ENCODE measurements at regions not wholly inside any gene's neighbourhood (a gene's known extent, or its start where the extent isn't known, plus 50 kb on each side); places are given as distances from the start of the nearest gene placed in this dataset.

DNA sequence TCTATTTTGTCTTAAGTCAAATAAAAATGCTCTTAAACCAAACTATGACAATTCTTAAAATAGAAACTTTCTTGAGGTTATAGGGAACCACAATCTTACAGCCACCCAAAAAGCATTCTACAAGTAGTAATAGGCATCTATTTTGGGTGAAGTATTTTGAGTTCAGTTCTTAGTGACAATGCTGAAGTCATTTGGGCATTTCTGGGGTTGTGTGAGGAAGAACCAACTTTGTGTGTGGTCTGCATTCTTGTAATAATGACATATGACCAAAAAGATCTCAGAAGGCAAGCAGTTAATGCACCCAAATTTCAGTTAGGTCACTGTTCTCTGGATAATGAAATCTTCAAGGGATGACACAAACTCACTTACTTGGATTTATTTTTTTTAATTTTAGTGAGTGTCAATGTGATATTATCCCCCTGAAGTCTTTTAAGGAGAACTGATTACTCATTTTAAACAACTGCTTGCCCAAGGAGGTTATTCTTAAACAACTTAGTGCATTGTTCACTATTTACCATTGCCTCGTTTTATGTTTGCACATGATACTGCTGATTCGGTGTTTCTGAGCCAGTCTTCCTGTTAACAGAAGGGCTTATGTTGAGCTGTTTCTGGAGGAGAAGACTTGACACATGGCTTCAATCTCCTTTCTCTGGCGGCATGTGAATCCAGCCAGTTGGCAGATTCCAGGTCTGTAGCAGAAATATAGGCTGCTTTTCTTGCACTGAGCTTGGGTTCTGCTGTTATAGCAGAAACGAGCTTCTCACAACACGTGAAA, 618.9 kb downstream of the BCKDHB start:
- no peak for DNase-seq (ENCODE audit: low read depth)

DNA sequence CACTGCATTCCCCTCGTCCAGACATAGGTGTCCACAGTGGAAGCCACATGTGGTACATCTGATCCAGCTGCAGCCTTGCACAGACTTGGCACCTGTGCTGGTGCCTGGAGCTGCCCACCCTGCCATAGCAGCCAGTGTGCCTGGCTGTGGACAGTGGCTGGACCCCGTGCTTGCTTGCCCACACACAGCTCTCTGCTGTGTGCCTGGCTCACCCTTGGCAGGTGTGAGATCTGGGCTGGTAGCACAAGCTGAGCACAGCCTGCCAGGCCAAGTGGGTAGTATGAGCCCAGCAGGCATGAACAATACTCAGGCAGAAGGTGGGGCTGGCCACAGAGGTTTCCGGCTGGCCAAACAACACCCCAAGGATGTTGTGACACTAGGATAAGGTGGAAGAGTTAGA, 614.4 kb downstream of the BCKDHB start:
- no peak for DNase-seq (ENCODE audit: low read depth)

DNA sequence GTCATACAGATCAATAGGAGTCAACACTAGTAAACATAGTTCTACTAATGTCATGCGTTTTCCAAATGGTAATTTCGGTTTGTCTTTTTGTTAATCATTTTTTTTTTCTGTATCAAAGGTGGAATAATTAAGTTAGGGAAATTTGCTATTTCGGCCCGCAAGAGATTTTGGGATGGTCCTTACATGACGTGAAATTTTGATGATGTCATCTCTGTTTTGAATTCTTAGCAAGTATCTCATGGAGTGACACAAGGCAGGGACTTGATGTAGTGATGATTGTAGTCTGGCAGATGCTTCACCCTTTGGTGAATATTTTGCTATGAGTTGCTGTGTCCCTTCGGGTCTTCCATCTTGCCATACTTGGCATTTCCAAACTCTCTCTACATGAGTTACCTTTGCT, 608.0 kb downstream of the BCKDHB start:
- DNase-seq (ENCODE audit: low read depth) = no peak

DNA sequence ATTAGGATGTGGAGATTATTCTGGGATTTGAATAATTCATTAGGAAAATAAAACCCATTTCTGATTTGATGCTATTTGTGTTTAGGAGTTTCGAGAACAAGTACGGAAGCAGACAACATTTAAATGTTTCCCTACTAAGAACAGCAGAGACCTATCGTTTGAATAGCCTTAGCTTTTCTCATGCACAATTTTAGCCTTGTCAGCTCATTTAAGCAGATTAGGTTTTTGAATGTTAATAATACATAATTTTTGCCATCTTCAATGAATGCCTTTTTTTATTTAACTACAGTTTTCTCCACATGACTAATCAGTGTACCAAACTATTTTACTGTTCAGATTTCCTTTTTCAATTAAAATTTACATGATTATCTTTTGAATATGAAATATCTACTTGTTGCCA, 592.0 kb downstream of the BCKDHB start:
- no peak for DNase-seq (ENCODE audit: low read depth)

DNA sequence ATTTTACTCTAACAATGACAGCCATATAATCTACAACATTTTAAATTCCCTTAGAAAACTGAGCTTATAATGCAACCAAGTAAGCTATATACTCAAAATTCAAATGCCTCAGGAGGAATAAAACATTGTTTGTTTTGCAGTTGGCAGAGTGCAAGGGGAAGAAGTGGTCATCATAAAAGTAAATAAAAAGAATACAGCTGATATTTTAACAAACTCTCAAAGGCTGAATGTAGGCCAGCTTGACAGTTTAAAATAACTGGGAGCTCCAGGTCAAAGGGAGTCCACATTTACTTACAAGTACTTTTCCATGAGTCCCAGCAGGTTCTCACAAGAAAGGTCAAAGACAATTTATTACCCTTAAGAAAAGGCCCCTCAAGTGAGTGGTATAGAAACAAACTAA, 589.8 kb downstream of the BCKDHB start:
- no peak for DNase-seq (ENCODE audit: low read depth)

DNA sequence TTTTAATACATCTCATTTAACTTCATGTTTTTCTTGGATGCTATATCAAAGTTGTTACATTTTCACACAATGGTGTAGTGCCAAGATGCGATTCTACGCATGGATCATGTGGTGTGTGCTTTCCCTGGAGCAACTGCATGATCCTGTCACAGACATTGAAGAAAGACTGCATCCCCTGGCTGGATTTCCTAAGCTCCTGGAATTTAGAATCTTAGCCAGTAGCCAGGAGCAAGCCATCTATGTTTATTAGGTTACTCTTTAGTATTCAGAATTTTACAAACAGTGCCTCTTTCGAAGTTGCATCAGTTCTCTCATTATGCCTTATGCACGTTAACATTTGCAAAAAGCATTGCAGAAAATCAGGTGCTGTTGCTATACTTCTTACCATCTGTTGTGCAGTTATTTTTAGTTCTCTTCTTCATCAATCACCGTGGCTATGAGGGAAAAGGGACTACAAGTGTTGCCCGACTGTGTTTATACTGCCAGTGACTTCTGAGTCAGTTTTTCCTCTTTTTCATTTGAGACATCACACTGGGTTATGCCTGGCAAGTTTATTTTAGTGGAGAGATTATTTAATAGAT, 584.2 kb downstream of the BCKDHB start:
- no peak for DNase-seq (ENCODE audit: low read depth)

DNA sequence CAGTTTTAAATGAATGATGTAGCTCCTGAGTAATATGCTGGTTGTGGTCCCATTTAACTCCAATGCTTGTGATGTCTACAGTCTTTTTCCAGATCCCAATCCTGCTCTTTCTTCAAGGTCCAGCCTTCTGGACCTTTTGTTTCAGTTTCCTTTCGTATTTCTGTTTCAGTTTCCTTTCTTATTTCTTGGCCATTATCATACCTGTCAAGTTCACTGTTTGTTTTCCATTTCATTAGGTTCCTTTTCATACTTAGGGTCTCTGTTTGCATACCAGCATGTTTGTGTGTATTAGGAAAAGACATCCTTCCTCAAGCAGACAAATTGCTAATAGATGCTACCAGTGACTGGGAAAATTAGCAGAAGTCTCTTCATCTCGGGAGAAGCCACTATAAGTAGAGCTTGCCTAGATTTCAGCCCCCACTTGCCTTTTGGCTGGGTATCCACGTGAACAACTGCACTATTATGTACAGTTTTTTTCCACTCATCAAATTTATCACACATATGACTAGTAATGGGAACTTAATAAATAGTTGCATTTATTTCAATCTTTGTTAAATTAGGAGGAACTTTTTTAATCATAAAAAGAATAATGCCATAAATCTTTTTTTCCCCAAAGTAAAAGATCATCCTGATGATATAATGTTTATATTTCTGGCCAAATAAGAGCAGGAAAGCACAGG, 583.4 kb downstream of the BCKDHB start:
- DNase-seq (ENCODE audit: low read depth) = no peak

DNA sequence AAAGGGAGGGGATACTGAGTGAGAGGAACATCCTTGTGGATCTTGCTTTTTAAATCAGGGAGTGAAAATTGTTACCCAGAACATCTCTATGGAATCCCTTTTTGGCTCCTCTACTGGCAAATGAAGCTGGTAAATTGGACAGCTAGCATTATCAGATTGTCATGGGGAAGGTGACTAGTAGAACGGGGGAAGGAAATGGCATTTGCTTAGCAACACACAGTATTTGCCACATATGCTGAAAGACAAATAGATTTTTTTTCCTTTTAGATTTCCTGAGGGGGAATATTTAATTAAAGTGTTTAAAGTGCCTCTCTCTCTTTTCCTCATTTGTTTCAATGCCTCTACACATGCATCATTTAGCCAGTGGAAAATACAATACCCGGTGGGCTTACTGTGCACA, 573.5 kb downstream of the BCKDHB start:
- no peak for DNase-seq (ENCODE audit: low read depth)

DNA sequence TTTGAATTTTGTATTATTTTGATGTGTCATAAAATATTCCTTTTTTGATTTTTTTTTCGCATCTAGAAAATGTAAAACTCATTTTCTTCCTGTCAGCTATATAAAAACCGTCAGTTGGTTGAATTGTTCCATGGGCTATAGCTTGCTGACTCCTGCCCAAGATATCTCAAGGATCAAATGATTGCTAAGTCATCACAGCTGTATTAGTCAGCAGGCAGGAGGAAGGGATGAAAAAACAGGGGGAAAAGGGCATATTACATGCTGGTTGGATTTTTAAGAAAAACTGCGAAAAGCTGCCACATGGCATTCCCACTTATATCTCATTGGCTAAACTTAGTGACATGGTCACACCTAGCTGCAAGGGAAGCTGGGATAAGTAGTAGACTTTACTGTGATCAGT, 569.9 kb downstream of the BCKDHB start:
- no peak for DNase-seq (ENCODE audit: low read depth)

DNA sequence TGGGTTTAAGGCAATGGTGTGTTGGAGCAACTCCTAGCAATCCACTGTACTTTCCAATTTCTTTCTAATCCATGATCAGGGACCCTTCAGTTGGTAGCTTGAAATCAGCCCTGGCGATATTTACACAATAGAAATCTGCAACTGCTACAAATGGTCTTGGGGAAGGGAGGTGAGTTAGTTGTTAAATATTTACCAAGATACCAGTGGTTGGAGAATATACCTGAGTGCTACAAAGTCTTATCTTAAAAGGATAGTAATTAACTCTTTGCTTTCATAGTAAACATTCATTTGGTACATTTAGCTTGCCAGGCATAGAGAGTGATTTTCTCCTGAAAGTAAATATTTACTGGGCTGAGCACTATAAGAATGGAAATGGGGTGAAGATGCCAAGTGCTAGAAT, 568.2 kb downstream of the BCKDHB start:
- no peak for DNase-seq (ENCODE audit: low read depth)

DNA sequence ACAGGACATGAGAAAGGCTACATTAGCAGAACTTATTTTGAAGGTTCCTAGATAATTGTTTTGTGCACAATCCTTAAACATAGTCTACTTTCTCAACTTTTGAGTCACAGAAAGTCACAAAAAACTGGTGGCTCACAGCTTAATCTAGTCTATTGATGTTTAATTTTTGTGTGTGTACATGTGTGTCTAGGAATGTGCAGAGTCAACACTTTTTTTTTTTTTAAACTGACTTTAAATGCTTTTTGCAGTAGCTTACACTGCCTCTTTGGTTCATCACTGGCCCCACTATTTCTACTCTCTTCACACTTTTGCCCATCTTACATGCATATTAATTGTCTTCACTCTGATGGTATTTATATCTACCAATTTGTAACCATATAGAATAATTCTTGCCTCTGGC, 566.9 kb downstream of the BCKDHB start:
- DNase-seq (ENCODE audit: low read depth) = no peak

DNA sequence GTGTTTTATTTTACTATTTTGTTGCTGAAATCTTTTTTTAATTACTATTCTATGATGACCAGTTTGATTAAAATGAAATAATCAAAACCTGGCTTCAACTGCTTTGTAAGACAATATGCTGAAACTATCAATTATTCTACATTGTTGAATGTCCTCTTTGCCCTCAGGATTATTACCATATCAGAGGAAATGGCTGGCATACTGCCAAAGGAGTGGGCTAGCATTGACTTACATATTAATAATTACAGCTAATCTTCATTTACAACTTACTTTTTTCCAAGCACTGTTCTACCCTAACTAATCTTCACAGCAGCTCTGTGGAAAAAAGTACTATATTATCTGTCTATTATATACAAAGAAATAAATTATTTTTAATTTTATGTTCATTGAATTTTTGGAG, 560.5 kb downstream of the BCKDHB start:
- no peak for DNase-seq (ENCODE audit: low read depth)

DNA sequence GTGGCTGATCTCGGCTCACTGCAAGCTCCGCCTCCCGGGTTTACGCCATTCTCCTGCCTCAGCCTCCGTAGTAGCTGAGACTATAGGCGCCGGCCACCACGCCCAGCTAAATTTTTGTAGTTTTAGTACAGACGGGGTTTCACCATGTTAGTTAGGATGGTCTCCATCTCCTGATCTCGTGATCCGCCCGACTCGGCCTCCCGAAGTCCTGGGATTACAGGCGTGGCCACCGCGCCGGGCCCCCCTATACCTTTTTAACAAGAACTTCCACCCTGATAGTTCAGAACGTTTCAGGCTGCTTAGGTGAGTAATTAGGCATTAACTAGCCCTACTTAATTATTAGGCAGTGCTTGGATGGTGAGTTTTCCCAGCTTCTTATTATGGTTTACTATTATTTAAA, 552.5 kb downstream of the BCKDHB start:
- DNase-seq (ENCODE audit: low read depth) = no peak

DNA sequence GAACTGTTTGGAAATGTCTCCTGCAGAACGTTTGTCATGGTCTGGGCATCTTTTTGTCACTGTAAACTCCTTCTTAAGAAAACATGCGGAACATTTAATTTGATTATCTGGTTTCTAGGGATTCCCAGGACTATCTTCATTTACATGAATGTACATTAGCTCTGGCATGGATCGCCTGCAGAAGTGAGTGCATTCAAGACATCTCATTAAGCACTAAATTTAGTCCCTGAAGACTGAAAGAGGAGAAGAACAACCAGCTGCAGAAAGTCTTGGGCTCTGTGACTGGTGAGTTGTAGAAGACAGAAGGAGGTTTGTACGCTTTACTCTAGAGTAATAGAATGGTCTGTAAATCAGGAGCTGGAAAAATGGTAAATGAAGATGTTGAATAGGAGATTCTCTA, 540.7 kb downstream of the BCKDHB start:
- DNase-seq (ENCODE audit: low read depth) = no peak

DNA sequence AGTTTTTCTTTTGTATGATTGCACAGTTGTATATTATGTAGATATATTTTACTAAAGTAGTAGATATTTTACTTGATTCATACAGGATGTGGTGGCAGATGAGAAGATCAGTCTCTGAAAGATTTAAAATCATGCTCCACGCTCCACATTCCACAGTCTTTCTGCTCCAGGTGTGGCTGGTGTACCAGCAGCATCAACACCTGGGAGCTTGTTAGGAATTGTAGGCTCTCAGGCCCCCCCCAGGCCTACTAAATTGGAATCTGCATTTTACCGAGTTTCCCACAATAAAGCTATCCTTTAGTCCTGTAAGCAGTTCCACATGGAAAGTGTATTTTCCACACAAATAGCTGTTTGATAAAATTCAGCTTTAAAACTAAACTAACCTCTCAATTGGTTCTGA, 537.4 kb downstream of the BCKDHB start:
- no peak for DNase-seq (ENCODE audit: low read depth)

DNA sequence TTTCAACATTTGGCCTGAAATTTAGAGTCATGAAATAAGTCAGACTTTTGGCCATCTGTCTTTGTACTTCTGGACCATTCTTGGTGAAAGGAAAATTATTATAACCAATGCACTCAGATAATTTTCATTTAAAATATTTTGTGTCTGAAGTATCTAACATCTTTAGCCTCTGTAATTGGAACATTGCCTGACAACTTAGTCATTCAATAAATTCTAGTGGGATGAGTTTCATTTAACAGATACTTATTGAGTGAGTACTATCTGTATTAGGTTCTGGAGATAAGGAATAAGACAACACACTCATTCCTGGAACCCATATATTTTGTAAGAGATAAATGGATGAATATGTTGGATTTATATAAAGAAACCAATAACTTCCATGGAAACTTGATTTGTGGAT, 536.0 kb downstream of the BCKDHB start:
- no peak for DNase-seq (ENCODE audit: low read depth)

DNA sequence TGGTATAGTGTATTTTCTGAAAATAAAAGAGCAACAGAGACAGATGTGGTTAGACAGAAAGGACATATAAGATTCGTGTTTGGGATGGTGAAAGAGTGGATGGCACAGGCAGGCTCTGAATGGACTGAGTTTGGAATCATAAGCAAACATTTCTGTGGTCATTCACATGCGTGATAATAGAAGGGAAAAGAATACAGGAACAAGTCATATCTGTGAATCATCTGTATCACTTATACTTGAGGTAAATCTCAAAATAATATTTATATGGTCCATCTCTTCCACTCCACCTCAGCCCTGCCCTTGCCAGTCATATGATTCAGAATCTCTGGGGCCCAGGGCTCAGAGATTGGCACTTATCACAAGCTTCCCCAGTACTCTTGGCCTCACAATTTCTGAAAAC, 535.1 kb downstream of the BCKDHB start:
- no peak for DNase-seq (ENCODE audit: low read depth)

DNA sequence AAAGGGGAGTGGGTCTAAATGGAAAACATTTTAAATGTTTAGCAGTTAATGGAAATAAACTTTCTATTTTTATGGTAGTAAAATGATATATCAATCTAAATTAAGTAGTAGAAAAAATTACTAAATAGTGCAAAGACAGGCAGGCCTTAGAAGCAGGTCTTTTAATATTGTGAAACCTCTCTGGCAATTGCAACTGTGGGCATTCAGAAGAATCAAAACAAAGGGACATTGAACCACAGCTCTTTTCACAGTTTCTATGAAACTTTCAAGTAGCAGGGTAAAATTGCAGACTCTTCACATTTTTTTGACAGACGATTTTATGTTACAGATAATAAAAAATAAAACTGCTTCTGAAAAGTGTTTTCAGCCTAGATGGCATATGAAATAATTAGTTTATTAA, 533.7 kb downstream of the BCKDHB start:
- DNase-seq (ENCODE audit: low read depth) = no peak

DNA sequence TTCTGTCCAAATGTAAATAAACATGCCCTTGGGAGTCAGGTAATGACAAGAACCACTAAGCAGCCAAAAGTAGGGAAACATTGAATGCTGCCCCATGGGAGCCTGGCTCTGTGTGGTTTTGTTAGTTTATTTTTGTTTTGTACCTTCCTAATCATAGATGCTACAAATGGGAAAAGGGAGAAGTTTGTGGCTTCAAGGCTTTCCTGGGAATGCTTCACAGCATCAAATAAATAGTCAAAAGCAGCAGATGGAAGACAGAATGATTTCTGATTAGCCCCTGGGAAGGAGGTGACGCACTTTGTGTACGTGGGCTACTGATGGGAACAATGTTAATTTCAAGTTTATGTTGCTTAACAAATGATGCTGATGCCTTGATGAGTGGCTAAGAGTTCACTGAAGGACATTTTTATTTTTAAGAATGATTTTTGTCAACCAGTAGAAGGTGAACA, 532.7 kb downstream of the BCKDHB start:
- DNase-seq (ENCODE audit: low read depth) = no peak

DNA sequence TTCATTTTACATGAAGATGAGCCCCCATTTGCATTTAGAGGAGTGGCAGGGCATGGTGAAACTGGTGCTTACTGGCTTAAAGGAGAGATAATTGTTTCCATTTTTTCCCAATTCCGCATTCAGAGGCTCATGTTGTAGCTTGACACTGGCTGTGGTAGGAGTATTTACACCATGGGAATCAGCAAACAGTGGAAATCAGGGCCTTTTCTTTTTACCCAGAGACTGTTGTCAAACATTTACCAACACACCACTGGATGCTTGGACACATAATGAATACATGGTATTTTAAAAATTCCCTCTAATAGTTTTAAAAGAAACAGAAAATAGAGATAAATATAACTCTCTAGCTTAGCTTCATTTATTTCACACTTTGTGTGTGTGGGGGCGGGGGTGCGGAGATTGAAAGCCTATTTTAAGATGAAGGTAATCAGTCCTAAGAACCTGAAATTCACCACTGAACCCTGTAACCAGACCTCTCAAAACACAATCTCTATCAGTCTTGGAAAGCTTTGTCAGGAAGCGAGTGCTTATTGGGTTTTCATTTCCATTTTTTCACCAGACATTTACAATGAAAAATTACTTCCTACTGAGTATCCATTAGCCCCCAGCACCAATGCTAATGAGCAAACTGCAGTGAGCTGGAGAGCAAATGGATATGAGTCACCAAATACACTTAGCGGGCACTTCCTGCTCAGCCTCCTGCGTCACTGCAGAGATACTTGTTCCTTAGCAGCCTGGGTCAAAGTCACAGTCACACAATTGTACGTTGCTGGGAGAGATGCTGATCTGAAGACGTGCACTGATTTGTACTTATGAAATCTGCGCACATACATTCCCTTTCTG, 532.0 kb downstream of the BCKDHB start:
- no peak for DNase-seq (ENCODE audit: low read depth)

DNA sequence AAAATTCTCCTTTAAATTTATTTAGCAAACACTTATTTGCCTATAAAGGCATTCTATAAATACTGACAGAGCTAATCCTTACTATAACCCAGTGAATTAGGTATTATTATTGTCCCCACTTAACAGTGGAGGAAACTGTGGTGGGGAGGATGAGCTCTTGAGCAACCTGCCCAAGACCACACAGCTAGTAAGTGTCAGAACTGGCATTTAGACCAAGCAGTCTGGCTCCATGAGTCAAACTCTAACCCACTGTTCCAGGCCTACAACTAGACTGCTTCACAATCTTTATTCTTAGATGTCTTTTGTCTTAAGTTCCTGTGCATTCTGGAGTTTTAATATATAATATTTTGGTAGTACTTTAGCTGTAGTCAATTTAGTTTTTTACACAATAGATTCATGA, 530.8 kb downstream of the BCKDHB start:
- DNase-seq (ENCODE audit: low read depth) = no peak

DNA sequence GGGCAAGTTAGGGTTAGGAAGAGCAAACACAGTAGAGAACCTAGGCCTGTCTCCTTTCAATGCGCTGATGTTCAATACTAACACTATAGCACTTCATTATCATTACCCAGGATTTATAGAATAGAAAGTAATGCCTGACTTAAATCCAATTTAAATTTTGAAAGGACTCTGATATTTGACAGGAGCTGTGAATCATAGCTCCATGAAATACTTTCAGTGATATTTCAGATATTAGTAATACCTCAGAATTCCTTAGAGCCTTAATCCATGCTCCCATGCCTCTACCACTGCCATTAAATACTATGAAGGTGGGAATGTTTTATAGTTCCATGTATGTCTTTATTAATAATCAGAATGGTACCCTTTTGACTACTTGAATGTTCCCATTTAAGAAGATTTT, 530.2 kb downstream of the BCKDHB start:
- no peak for DNase-seq (ENCODE audit: low read depth)

DNA sequence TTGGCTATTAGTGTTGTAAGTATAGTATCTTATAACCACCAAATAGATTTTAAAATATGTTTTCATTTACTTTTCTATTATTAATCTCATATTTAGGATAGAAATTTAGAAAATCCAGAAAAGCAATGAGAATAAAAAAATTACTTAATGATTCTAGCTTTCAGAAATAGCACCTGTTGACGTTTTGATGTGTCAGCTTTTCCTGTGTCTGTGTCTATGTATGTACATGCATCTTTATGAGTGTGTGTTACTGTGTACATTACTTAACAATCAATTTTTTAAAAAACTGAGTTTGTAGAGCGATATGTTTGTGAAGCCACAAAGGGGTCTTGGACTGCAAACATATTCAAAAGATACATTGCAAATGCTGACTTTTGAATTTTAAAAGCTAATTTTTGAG, 526.9 kb downstream of the BCKDHB start:
- DNase-seq (ENCODE audit: low read depth) = no peak
